ENCODE measurements at regions not wholly inside any gene's neighbourhood (a gene's known extent, or its start where the extent isn't known, plus 50 kb on each side); places are given as distances from the start of the nearest gene placed in this dataset.
"Not testable (repeated sequence)": the region's sequence is repeated elsewhere in the genome, so short reads cannot be mapped to it uniquely, and the experiment has no call there.

- H3K4me3 ChIP-seq (ENCODE audit: low read depth, low read length): no peak overlapping the region
- H3K4me1 ChIP-seq (ENCODE audit: control insufficient read depth, insufficient read depth, low read length): peaks cover 4% of the 10 kb centered on the region; the same call in 1 of the 2 replicates
- H3K9ac ChIP-seq (ENCODE audit: low read length): no peak overlapping the region
- H3K36me3 ChIP-seq (ENCODE audit: control insufficient read depth, insufficient read depth, low read length): no peaks in the 10 kb centered on the region
- H3K9me3 ChIP-seq (ENCODE audit: control insufficient read depth, insufficient read depth, low read depth, low read length): no peaks in the 10 kb centered on the region
- no peaks in the 10 kb centered on the region for H3K27me3 ChIP-seq (ENCODE audit: control insufficient read depth, insufficient read depth, low read length)
- no peak overlapping the region for H3K27ac ChIP-seq (ENCODE audit: low read depth, low read length)
Observed at GRCh38 chr20:56766528-56766927, 137.4 kb downstream of the TFAP2C start.

- no peak overlapping the region for H3K27ac ChIP-seq (ENCODE audit: low read depth, low read length)
- H3K9ac ChIP-seq (ENCODE audit: low read length): no peak overlapping the region
- H3K36me3 ChIP-seq (ENCODE audit: control insufficient read depth, insufficient read depth, low read length): no peaks in the 10 kb centered on the region
- no peaks in the 10 kb centered on the region for H3K9me3 ChIP-seq (ENCODE audit: control insufficient read depth, insufficient read depth, low read depth, low read length)
- H3K4me1 ChIP-seq (ENCODE audit: control insufficient read depth, insufficient read depth, low read length): peaks cover 10% of the 10 kb centered on the region
- H3K27me3 ChIP-seq (ENCODE audit: control insufficient read depth, insufficient read depth, low read length): no peaks in the 10 kb centered on the region
- H3K4me3 ChIP-seq (ENCODE audit: low read depth, low read length): no peak overlapping the region
Observed at GRCh38 chr20:56769921-56770600, 141.0 kb downstream of the TFAP2C start.

- Histone ChIP-seq H3K27me3 (ENCODE audit: control insufficient read depth, insufficient read depth, low read length) (no peaks in the 10 kb centered on the region), H3K9ac (ENCODE audit: low read length) (no peak overlapping the region), H3K4me1 (ENCODE audit: control insufficient read depth, insufficient read depth, low read length) (peaks cover 21% of the 10 kb centered on the region), H3K27ac (ENCODE audit: low read depth, low read length) (no peak overlapping the region), H3K4me3 (ENCODE audit: low read depth, low read length) (no peak overlapping the region), H3K36me3 (ENCODE audit: control insufficient read depth, insufficient read depth, low read length) (no peaks in the 10 kb centered on the region), H3K9me3 (ENCODE audit: control insufficient read depth, insufficient read depth, low read depth, low read length) (no peaks in the 10 kb centered on the region)
Observed at GRCh38 chr20:56773749-56774148, 144.6 kb downstream of the TFAP2C start.

- no peak overlapping the region for H3K27ac ChIP-seq (ENCODE audit: low read depth, low read length)
Observed at GRCh38 chr20:56774873-56775272, 145.8 kb downstream of the TFAP2C start.

GRCh38 chr20:56776345-56776744, 147.2 kb downstream of the TFAP2C start:
- no peak overlapping the region for H3K9ac ChIP-seq (ENCODE audit: low read length)

More at GRCh38 chr20:56774873-56775272, 145.8 kb downstream of the TFAP2C start:
- Histone ChIP-seq H3K4me1 (ENCODE audit: control insufficient read depth, insufficient read depth, low read length) (peaks cover 27% of the 10 kb centered on the region), H3K36me3 (ENCODE audit: control insufficient read depth, insufficient read depth, low read length) (no peaks in the 10 kb centered on the region), H3K4me3 (ENCODE audit: low read depth, low read length) (no peak overlapping the region), H3K27me3 (ENCODE audit: control insufficient read depth, insufficient read depth, low read length) (no peaks in the 10 kb centered on the region), H3K9ac (ENCODE audit: low read length) (no peak overlapping the region), H3K9me3 (ENCODE audit: control insufficient read depth, insufficient read depth, low read depth, low read length) (no peaks in the 10 kb centered on the region)

GRCh38 chr20:56778765-56779195, 149.7 kb downstream of the TFAP2C start:
- Histone ChIP-seq H3K4me1 (ENCODE audit: control insufficient read depth, insufficient read depth, low read length) (peaks cover 23% of the 10 kb centered on the region), H3K27ac (ENCODE audit: low read depth, low read length) (no peak overlapping the region), H3K36me3 (ENCODE audit: control insufficient read depth, insufficient read depth, low read length) (no peaks in the 10 kb centered on the region), H3K4me3 (ENCODE audit: low read depth, low read length) (no peak overlapping the region), H3K9ac (ENCODE audit: low read length) (no peak overlapping the region), H3K9me3 (ENCODE audit: control insufficient read depth, insufficient read depth, low read depth, low read length) (no peaks in the 10 kb centered on the region), H3K27me3 (ENCODE audit: control insufficient read depth, insufficient read depth, low read length) (no peaks in the 10 kb centered on the region)

More at GRCh38 chr20:56776345-56776744, 147.2 kb downstream of the TFAP2C start:
- Histone ChIP-seq H3K27ac (ENCODE audit: low read depth, low read length) (no peak overlapping the region), H3K36me3 (ENCODE audit: control insufficient read depth, insufficient read depth, low read length) (no peaks in the 10 kb centered on the region), H3K4me3 (ENCODE audit: low read depth, low read length) (no peak overlapping the region), H3K4me1 (ENCODE audit: control insufficient read depth, insufficient read depth, low read length) (peaks cover 32% of the 10 kb centered on the region), H3K27me3 (ENCODE audit: control insufficient read depth, insufficient read depth, low read length) (no peaks in the 10 kb centered on the region), H3K9me3 (ENCODE audit: control insufficient read depth, insufficient read depth, low read depth, low read length) (no peaks in the 10 kb centered on the region)

- Histone ChIP-seq H3K9ac (ENCODE audit: low read length) (no peak overlapping the region), H3K27ac (ENCODE audit: low read depth, low read length) (no peak overlapping the region), H3K4me3 (ENCODE audit: low read depth, low read length) (no peak overlapping the region), H3K27me3 (ENCODE audit: control insufficient read depth, insufficient read depth, low read length) (no peaks in the 10 kb centered on the region), H3K36me3 (ENCODE audit: control insufficient read depth, insufficient read depth, low read length) (no peaks in the 10 kb centered on the region), H3K4me1 (ENCODE audit: control insufficient read depth, insufficient read depth, low read length) (peaks cover 23% of the 10 kb centered on the region), H3K9me3 (ENCODE audit: control insufficient read depth, insufficient read depth, low read depth, low read length) (no peaks in the 10 kb centered on the region)
Observed at GRCh38 chr20:56779452-56780143, 150.5 kb downstream of the TFAP2C start.

- H3K9ac ChIP-seq (ENCODE audit: low read length): no peak overlapping the region
- H3K27me3 ChIP-seq (ENCODE audit: control insufficient read depth, insufficient read depth, low read length): no peaks in the 10 kb centered on the region
- H3K4me3 ChIP-seq (ENCODE audit: low read depth, low read length): no peak overlapping the region
- H3K36me3 ChIP-seq (ENCODE audit: control insufficient read depth, insufficient read depth, low read length): no peaks in the 10 kb centered on the region
- peaks cover 23% of the 10 kb centered on the region for H3K4me1 ChIP-seq (ENCODE audit: control insufficient read depth, insufficient read depth, low read length)
- H3K9me3 ChIP-seq (ENCODE audit: control insufficient read depth, insufficient read depth, low read depth, low read length): no peaks in the 10 kb centered on the region
- H3K27ac ChIP-seq (ENCODE audit: low read depth, low read length): no peak overlapping the region
Observed at GRCh38 chr20:56780266-56780665, 151.2 kb downstream of the TFAP2C start.

- Histone ChIP-seq H3K4me1 (ENCODE audit: control insufficient read depth, insufficient read depth, low read length) (peaks cover 21% of the 10 kb centered on the region), H3K27me3 (ENCODE audit: control insufficient read depth, insufficient read depth, low read length) (no peaks in the 10 kb centered on the region), H3K4me3 (ENCODE audit: low read depth, low read length) (no peak overlapping the region), H3K9ac (ENCODE audit: low read length) (no peak overlapping the region), H3K36me3 (ENCODE audit: control insufficient read depth, insufficient read depth, low read length) (no peaks in the 10 kb centered on the region), H3K9me3 (ENCODE audit: control insufficient read depth, insufficient read depth, low read depth, low read length) (no peaks in the 10 kb centered on the region), H3K27ac (ENCODE audit: low read depth, low read length) (no peak overlapping the region)
Observed at GRCh38 chr20:56781108-56781739, 152.1 kb downstream of the TFAP2C start.

GRCh38 chr20:56781987-56782560, 153.0 kb downstream of the TFAP2C start:
- H3K4me1 ChIP-seq (ENCODE audit: control insufficient read depth, insufficient read depth, low read length): peaks cover 17% of the 10 kb centered on the region; the same call in 1 of the 2 replicates
- not testable (repeated sequence) for H3K27me3 ChIP-seq (ENCODE audit: control insufficient read depth, insufficient read depth, low read length); H3K27ac ChIP-seq (ENCODE audit: low read depth, low read length); H3K36me3 ChIP-seq (ENCODE audit: control insufficient read depth, insufficient read depth, low read length); H3K9me3 ChIP-seq (ENCODE audit: control insufficient read depth, insufficient read depth, low read depth, low read length); H3K9ac ChIP-seq (ENCODE audit: low read length); H3K4me3 ChIP-seq (ENCODE audit: low read depth, low read length)

- not testable (repeated sequence) for H3K36me3 ChIP-seq (ENCODE audit: control insufficient read depth, insufficient read depth, low read length); H3K9ac ChIP-seq (ENCODE audit: low read length); H3K27ac ChIP-seq (ENCODE audit: low read depth, low read length); H3K4me3 ChIP-seq (ENCODE audit: low read depth, low read length); H3K27me3 ChIP-seq (ENCODE audit: control insufficient read depth, insufficient read depth, low read length); H3K9me3 ChIP-seq (ENCODE audit: control insufficient read depth, insufficient read depth, low read depth, low read length)
- peaks cover 16% of the 10 kb centered on the region; the same call in 1 of the 2 replicates for H3K4me1 ChIP-seq (ENCODE audit: control insufficient read depth, insufficient read depth, low read length)
Observed at GRCh38 chr20:56782814-56783213, 153.7 kb downstream of the TFAP2C start.

Measured in HUES6 (cell line).